ENCODE measurements at regions not wholly inside any gene's neighbourhood (a gene's known extent, or its start where the extent isn't known, plus 50 kb on each side); places are given as distances from the start of the nearest gene placed in this dataset.
"Not testable (repeated sequence)": the region's sequence is repeated elsewhere in the genome, so short reads cannot be mapped to it uniquely, and the experiment has no call there.

DNA sequence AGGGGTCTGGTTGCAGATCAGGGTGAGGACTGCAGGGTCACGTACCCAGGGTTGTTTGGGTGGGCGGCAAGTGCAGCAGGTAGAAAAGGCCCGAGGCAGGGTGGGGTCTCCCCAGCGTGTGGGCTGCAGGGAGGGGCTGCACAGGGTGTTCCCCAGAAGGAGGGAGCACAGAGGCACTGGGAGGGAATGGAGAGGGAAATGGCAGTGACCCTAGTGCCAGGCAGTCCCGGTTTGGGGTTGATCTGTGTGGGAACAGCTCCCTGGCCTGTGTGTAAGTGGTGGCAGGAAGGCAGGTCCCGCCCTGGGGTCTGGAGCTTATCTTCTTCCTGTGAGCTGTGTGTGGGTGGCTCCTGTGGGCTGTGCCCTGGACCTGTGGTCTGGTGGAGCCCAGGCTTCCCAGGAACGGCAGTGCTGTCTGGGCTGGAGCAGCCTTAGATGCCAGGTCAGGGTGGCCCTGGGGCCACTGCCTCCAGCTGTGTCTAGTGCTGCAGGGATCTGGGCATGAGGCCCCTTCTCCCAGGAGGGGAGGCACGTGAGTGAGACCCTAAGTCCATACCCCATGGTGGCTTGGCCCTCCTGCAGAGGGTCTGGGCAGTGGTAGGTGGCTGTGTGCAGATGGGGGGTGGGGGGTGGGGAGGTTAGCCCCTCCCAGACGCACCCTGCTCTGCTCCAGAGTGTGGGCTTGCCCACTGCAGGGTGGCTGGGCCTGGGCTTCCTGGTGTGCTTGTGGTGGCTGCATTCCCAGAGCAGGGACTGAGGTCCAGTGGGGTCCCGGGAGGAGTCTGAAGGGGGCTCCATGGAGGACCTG lies 363.5 kb downstream of the TMEM121 start:
- DNase-seq (ENCODE audit: low read depth) = no peak

- no peak for DNase-seq (ENCODE audit: low read depth)
Observed at GRCh38 chr14:105890474-105891220, 364.3 kb downstream of the TMEM121 start.

GRCh38 chr14:105891221-105891602 lies 364.8 kb downstream of the TMEM121 start:
- no peak for DNase-seq (ENCODE audit: low read depth)

GRCh38 chr14:105891631-105892452 lies 365.5 kb downstream of the TMEM121 start:
- no peak for DNase-seq (ENCODE audit: low read depth)

GRCh38 chr14:105892453-105893441 lies 366.4 kb downstream of the TMEM121 start:
- not testable (repeated sequence) for DNase-seq (ENCODE audit: low read depth)

GRCh38 chr14:105893686-105894085 lies 367.3 kb downstream of the TMEM121 start:
- not testable (repeated sequence) for DNase-seq (ENCODE audit: low read depth)

GRCh38 chr14:105894125-105894977 lies 368.0 kb downstream of the TMEM121 start:
- DNase-seq (ENCODE audit: low read depth) = no peak

DNA sequence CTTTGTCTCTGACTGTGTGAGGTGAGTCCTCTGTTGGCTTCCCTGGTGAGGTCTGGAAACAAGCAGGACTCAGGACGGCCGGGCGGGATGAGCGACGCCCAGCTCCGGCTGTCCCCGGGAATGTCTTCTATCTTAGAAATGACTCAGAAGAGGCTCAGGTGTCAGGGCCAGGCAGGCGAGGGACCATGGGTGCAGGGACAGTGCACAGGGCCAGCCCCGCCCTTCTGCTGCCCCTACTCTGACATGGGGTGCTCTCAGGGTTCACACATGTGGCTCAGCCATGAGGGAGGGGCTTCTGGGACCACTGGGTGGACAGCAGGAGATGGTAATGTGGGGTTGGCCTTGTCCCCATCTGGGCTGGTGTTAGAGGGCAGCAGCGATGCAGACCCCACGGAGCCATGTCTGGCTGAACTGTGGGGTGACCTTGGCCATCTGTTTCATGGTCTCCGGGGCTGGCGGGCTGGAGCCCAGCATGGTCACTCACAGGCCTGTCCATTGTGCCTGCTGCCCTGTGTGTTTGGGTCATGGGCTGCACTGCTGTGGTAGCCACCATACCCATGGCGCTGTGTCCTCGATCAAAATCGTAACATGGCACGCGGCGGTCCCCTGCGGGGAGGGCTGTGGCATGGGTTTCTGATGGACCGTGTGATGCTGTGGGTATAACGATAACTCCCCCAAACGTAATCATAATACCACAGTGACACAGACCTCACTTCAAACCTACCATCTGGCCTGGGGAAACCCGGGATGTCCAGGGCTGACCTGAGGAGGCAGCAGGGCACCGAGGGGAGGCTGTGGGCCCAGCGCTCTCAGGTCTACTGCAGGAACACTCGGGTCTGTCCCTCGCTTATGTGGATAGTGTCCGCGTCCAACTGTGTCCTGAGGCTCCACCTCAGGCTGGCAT lies 368.8 kb downstream of the TMEM121 start:
- no peak for DNase-seq (ENCODE audit: low read depth)

DNA sequence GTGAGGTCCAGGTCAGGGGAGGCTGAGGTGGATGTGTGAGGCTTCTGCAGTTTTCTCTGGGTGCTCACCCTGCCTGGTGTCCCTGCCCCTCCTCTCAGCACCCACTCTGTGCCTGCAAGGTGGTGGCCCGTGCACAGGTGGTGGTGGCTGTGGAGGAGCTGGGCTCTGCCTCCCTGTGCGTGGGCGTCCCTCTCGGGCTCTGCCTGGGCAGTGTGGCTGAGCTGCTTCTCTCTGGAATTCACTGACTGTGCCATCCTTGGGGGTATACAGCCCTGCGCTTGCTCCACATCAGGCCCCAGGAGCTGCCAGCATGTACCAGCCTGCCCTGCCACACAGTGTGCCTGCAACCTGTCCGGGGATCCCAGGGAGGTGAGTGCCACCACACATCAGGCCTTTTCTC lies 369.8 kb downstream of the TMEM121 start:
- DNase-seq (ENCODE audit: low read depth) = not testable (repeated sequence)

GRCh38 chr14:105896961-105897724 lies 370.8 kb downstream of the TMEM121 start:
- not testable (repeated sequence) for DNase-seq (ENCODE audit: low read depth)

DNA sequence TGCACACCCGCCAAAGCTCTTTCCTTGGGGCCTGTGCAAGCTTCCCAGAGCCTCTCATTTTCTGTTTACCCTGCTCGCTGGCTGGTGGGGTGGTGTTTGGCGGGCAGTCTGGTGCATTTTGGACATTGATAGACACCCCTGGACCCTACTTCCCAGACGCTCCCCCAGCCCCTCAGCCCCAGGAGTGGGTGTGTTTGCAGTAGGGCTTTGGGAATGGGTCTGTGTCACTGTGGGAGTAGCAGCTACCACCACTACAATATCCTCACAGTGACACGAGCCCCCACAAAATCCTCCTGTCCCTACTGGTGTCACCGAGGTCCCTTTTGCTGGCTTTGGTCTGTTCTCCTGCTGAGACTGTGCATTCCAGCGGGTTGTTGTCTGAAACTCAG lies 371.3 kb downstream of the TMEM121 start:
- no peak for DNase-seq (ENCODE audit: low read depth)

GRCh38 chr14:105898482-105899010 lies 372.2 kb downstream of the TMEM121 start:
- no peak for DNase-seq (ENCODE audit: low read depth)

DNA sequence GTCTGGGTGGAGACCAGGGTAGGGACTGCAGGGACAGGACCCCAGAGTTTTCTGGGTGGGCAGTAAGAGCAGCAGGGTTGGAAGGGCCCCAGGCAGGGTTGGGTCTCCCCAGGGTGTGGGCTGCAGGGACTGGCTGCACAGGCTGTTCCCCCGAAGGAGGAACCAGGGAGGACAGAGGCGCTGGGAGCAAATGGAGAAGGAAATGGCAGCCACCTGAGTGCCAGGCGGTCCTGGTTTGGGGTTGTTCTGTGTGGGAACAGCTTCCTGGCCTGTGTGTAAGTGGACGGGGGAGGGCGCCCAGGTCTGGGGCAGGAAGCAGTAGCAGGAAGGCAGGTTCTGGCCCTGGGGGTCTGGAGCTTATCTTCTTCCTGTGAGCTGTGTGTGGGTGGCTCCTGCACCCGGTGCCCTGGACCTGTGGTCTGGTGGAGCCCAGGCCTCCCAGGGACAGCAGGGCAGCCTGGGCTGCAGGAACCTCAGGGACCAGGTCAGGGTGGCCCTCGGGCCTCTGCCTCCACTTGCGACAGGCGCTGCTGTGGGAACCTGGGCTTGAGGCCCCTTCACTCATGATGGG lies 372.8 kb downstream of the TMEM121 start:
- DNase-seq (ENCODE audit: low read depth) = no peak

GRCh38 chr14:105899657-105900397 lies 373.4 kb downstream of the TMEM121 start:
- no peak for DNase-seq (ENCODE audit: low read depth)

- DNase-seq (ENCODE audit: low read depth) = no peak
Observed at GRCh38 chr14:105900398-105901160, 374.2 kb downstream of the TMEM121 start.

- no peak for DNase-seq (ENCODE audit: low read depth)
Observed at GRCh38 chr14:105901226-105901625, 374.8 kb downstream of the TMEM121 start.
